Osteocyte (in vitro differentiated cells): ENCODE measurements at regions not wholly inside any gene's neighbourhood (a gene's known extent, or its start where the extent isn't known, plus 50 kb on each side); places are given as distances from the start of the nearest gene placed in this dataset.

Experiments
- DNase-seq: peaks from one replicate; pipeline ENCODE4 v3.0.0; 2021; ENCODE audit warnings: mixed read lengths; ENCODE audit not compliant: unreplicated experiment; ENCODE audit errors: extremely low spot score
- H3K27ac Mint-ChIP-seq: one replicate; pipeline ENCODE4 v1.8.0; 2021; ENCODE audit warnings: mild to moderate bottlenecking, mixed read lengths; ENCODE audit not compliant: unreplicated experiment
- H3K27me3 Mint-ChIP-seq: one replicate; pipeline ENCODE4 v1.8.0; 2021; ENCODE audit warnings: mixed read lengths; ENCODE audit not compliant: unreplicated experiment
- H3K36me3 Mint-ChIP-seq: one replicate; pipeline ENCODE4 v1.8.0; 2021; ENCODE audit warnings: mixed read lengths; ENCODE audit not compliant: unreplicated experiment
- H3K4me1 Mint-ChIP-seq: one replicate; pipeline ENCODE4 v1.8.0; 2021; ENCODE audit warnings: mixed read lengths; ENCODE audit not compliant: unreplicated experiment
- H3K4me3 Mint-ChIP-seq: one replicate; pipeline ENCODE4 v1.8.0; 2021; ENCODE audit warnings: mild to moderate bottlenecking, moderate library complexity, mixed read lengths; ENCODE audit not compliant: unreplicated experiment
- H3K9me3 Mint-ChIP-seq: one replicate; pipeline ENCODE4 v1.8.0; 2021; ENCODE audit warnings: mixed read lengths; ENCODE audit not compliant: unreplicated experiment
- CTCF ChIP-seq: fragments of 200-600 bp; sonication (generic); IDR thresholded peaks from 2 replicates; pipeline ENCODE4 v1.5.0; 2021; ENCODE audit warnings: antibody characterized with exemption, mild to moderate bottlenecking, moderate library complexity

GRCh38 chr6:62683063-62683462 is 397.0 kb upstream of the KHDRBS2 start:
- Mint-ChIP-seq H3K36me3 (no peaks in the 10 kb centered on the region), H3K4me1 (no peaks in the 10 kb centered on the region)

GRCh38 chr6:62681108-62681507 is 395.1 kb upstream of the KHDRBS2 start:
- H3K9me3 Mint-ChIP-seq, result peaks cover 38% of the 10 kb centered on the region
- DNase-seq, result no peak
- H3K27ac Mint-ChIP-seq, result no peak overlapping the region
- H3K4me1 Mint-ChIP-seq, result no peaks in the 10 kb centered on the region
- H3K27me3 Mint-ChIP-seq, result no peaks in the 10 kb centered on the region
- no peaks in the 10 kb centered on the region for H3K36me3 Mint-ChIP-seq
- no peak for TF ChIP-seq CTCF
- no peak overlapping the region for H3K4me3 Mint-ChIP-seq

More at GRCh38 chr6:62683063-62683462, 397.0 kb upstream of the KHDRBS2 start:
- TF ChIP-seq CTCF, result no peak
- no peaks in the 10 kb centered on the region for H3K27me3 Mint-ChIP-seq
- H3K9me3 Mint-ChIP-seq, result peaks cover 33% of the 10 kb centered on the region
- no peak overlapping the region for H3K27ac Mint-ChIP-seq
- DNase-seq, result no peak
- no peak overlapping the region for H3K4me3 Mint-ChIP-seq

- peaks cover 19% of the 10 kb centered on the region for H3K9me3 Mint-ChIP-seq
- TF ChIP-seq CTCF, result no peak
- DNase-seq, result no peak
- no peak overlapping the region for H3K27ac Mint-ChIP-seq
- no peak overlapping the region for H3K4me3 Mint-ChIP-seq
- H3K4me1 Mint-ChIP-seq, result no peaks in the 10 kb centered on the region
- H3K36me3 Mint-ChIP-seq, result no peaks in the 10 kb centered on the region
- H3K27me3 Mint-ChIP-seq, result no peaks in the 10 kb centered on the region
Measured at GRCh38 chr6:62672989-62673388, 387.0 kb upstream of the KHDRBS2 start.

- no peaks in the 10 kb centered on the region for H3K4me1 Mint-ChIP-seq
- no peak overlapping the region for H3K4me3 Mint-ChIP-seq
- no peak for DNase-seq
- H3K27ac Mint-ChIP-seq, result no peak overlapping the region
- no peaks in the 10 kb centered on the region for H3K36me3 Mint-ChIP-seq
- H3K27me3 Mint-ChIP-seq, result no peaks in the 10 kb centered on the region
- TF ChIP-seq CTCF, result no peak
- H3K9me3 Mint-ChIP-seq, result peaks cover 14% of the 10 kb centered on the region
Measured at GRCh38 chr6:62670490-62671223, 384.6 kb upstream of the KHDRBS2 start.

GRCh38 chr6:62669831-62670230 is 383.8 kb upstream of the KHDRBS2 start:
- no peak for TF ChIP-seq CTCF
- H3K27ac Mint-ChIP-seq, result no peak overlapping the region
- no peaks in the 10 kb centered on the region for H3K27me3 Mint-ChIP-seq
- no peak for DNase-seq
- H3K4me3 Mint-ChIP-seq, result no peak overlapping the region
- H3K4me1 Mint-ChIP-seq, result no peaks in the 10 kb centered on the region
- no peaks in the 10 kb centered on the region for H3K36me3 Mint-ChIP-seq
- H3K9me3 Mint-ChIP-seq, result peaks cover 12% of the 10 kb centered on the region
